ENCODE measurements at regions not wholly inside any gene's neighbourhood (a gene's known extent, or its start where the extent isn't known, plus 50 kb on each side); places are given as distances from the start of the nearest gene placed in this dataset.
"Not testable (repeated sequence)": the region's sequence is repeated elsewhere in the genome, so short reads cannot be mapped to it uniquely, and the experiment has no call there.

GRCh38 chr1:146282807-146283526 lies 54.1 kb upstream of the NOTCH2NLA start:
- not testable (repeated sequence) for H3K4me1 ChIP-seq (ENCODE audit: control insufficient read depth, insufficient read depth, low read length); H3K27me3 ChIP-seq (ENCODE audit: control insufficient read depth, insufficient read depth, low read length)
- no CpG with 5 or more reads among the region's 5 CpGs for WGBS (ENCODE audit: insufficient coverage, insufficient read length)

GRCh38 chr1:146281522-146281921 lies 52.7 kb upstream of the NOTCH2NLA start:
- not testable (repeated sequence) for H3K4me3 ChIP-seq (ENCODE audit: low read length); H3K9me3 ChIP-seq (ENCODE audit: control insufficient read depth, insufficient read depth, low read length); H3K36me3 ChIP-seq (ENCODE audit: control insufficient read depth, insufficient read depth, low read length); H3K27ac ChIP-seq (ENCODE audit: low read length); DNase-seq (ENCODE audit: low read depth, low spot score); H3K4me1 ChIP-seq (ENCODE audit: control insufficient read depth, insufficient read depth, low read length); H3K27me3 ChIP-seq (ENCODE audit: control insufficient read depth, insufficient read depth, low read length)
- no CpG with 5 or more reads among the region's 4 CpGs for WGBS (ENCODE audit: insufficient coverage, insufficient read length)

More at GRCh38 chr1:146282807-146283526, 54.1 kb upstream of the NOTCH2NLA start:
- not testable (repeated sequence) for H3K4me3 ChIP-seq (ENCODE audit: low read length); H3K27ac ChIP-seq (ENCODE audit: low read length); DNase-seq (ENCODE audit: low read depth, low spot score); H3K9me3 ChIP-seq (ENCODE audit: control insufficient read depth, insufficient read depth, low read length); H3K36me3 ChIP-seq (ENCODE audit: control insufficient read depth, insufficient read depth, low read length)

GRCh38 chr1:146278758-146279157 lies 49.9 kb upstream of the NOTCH2NLA start:
- H3K9me3 ChIP-seq (ENCODE audit: control insufficient read depth, insufficient read depth, low read length); H3K4me1 ChIP-seq (ENCODE audit: control insufficient read depth, insufficient read depth, low read length); H3K27ac ChIP-seq (ENCODE audit: low read length); H3K27me3 ChIP-seq (ENCODE audit: control insufficient read depth, insufficient read depth, low read length); H3K4me3 ChIP-seq (ENCODE audit: low read length); DNase-seq (ENCODE audit: low read depth, low spot score); H3K36me3 ChIP-seq (ENCODE audit: control insufficient read depth, insufficient read depth, low read length): not testable (repeated sequence)
- no CpG with 5 or more reads among the region's 2 CpGs for WGBS (ENCODE audit: insufficient coverage, insufficient read length)
